ENCODE measurements at regions not wholly inside any gene's neighbourhood (a gene's known extent, or its start where the extent isn't known, plus 50 kb on each side); places are given as distances from the start of the nearest gene placed in this dataset.

GRCh38 chr11:91854780-91855179, 369.8 kb upstream of the FAT3 start:
- no peak for DNase-seq

DNA sequence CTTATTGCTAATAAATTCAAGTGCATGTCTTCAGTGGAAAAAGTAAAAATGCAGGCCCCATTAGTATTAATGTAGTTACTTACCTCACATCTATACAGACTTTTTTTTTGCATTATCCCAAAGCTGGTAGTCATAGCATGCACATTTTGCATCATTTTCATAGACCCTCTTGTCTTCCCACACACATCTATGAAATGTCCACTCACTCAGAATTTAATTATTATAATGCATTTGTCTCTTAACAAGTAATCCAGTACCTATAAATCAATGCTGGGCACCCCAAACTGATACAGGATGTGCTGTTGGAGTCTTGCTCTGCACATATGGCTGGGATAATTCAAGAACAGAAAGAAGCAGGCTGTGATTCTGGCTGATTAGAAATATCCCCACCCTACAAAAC, 370.4 kb upstream of the FAT3 start:
- no peak for DNase-seq

DNA sequence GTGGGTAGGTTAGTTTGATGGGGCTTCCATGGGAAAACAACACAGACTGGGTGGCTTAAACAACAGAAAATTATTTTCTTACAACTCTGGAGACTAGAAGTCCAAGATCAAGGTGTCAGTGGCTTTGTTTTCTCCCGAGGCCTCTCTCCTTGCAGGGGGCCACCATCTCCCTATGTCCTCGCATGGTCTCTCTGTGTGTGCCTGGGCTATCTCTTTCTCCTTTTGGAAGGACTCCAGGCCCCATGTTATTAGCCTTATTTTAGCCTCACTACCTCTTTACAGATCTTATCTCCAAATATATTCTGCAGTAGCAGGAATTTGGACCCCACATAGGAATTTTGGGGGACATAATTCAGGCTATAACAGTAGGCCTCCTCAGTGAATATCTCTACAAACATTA, 372.7 kb upstream of the FAT3 start:
- DNase-seq = no peak

DNA sequence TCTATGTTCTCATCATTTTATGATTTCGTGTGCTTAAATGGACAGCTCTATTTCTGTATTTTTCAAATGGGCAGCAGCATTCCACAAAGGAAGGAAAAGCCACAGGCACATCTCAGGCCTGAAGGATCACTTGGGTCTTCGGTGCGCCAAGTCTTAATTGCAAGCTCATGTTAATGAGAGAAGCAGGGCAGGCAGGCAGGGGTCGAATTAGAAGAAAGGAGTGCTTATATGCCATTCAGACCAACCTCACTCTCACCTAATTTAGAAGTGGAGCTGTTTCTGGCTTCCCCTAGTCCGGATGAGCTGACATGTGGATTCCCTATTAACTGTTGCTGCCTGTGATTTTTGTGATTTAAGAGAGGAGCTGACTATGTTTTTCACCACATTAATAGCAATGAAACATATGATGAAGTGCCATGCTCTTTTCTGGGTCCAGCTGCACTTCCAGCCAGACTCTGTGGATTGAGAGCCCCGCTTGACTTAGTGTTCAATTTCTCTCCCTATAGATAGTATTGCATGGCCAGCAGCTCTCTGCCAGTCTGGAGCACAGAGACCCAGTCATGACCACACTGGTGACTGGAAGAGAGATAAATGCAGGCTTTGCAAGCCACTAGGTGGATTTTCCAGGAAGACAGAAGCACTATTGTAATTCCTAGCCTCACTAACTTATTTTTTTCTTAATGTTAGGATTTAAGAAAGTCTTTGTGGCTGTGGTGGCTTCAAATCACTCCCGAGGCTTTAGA, 373.9 kb upstream of the FAT3 start:
- DNase-seq = no peak

- DNase-seq = no peak
These were observed 374.6 kb upstream of the FAT3 start for GRCh38 chr11:91850021-91850420.

GRCh38 chr11:91846649-91847048, 378.0 kb upstream of the FAT3 start:
- no peak for DNase-seq

GRCh38 chr11:91846002-91846401, 378.6 kb upstream of the FAT3 start:
- DNase-seq = no peak

GRCh38 chr11:91840640-91841240, 383.9 kb upstream of the FAT3 start:
- DNase-seq = no peak

DNA sequence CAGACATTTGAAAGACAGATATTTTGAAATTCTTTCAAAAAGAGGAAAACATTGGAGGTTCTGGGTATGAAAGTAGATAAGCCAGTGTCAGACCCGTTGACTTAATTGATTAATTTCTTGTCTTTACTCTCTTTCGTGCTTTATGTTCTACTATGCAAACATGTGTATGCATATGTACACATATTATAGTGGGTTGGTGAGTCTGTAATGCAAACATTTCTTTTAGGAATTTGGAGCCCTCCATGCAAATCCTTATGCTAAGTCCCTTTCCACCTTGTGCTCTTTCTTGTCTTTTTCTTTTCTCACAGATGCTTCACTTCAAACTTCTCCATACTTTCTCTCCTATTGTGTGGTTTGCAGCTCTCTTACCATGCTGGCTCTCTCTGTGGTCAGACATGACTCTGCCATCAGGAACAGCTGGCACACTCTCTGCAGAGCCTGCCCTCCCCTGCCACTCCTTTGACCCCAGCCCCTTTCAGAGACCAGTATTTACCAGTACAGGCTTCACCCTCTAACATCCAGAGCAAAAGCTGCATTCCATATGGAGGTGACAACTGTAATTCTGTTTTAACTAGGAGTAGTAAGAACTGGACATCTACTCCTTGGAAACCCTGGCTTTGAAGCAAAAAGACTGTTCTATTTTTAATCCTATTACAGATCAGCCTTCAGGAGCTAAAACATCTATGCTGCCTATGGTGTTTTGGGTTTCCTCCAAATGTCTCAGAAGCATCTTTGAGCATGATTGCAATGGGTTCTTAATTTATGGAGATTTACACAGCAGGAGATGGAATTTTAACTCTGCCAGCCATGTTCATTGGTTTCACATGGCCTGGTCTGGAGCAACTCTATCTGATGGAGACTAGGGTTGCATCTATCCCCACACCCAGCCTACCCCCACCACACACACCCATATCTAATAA, 386.9 kb upstream of the FAT3 start:
- no peak for DNase-seq

DNA sequence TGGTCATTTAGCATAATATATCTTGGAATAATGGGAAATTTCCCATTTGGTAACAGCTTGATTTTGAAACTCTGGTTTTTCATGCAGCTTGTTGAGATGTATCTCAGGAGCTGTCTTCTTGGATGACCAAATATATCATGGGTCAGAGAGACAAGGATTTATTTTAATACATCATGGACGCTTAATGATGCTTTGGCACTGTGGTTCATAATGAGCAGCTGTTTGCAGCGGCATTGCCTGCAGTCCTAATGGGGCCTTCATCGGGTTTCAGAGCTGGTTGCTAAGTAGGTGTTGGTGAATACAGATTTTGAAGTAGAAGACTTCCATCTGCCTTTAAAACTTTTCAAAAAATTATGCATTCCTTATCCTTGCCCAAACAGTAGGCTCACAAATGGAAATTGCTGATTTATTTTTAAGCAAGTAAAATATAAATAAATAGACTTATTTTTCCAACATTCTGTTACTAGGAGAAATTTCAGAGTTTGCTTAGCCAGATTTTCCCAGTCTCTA, 389.5 kb upstream of the FAT3 start:
- no peak for DNase-seq

- no peak for DNase-seq
These were observed 395.7 kb upstream of the FAT3 start for GRCh38 chr11:91828901-91829300.

DNA sequence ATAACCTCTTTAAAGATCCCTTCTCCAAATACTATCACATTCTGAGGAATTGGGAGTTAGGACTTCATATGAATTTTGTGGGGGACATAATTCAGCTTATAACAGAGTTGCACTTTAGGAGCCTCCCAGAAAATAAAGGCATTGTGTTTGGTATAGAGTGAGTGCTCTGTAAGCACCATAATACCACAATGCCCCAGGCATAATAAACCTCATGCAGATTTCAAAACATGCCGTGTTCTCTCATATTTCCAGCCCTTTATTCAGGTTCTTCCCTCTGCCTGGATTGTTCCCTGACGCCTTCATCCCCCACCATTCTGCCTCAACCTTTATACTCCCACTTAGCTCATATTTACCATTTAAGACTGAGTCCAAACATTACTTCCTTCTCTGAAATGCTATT, 398.8 kb upstream of the FAT3 start:
- no peak for DNase-seq

GRCh38 chr11:91823252-91823830, 401.3 kb upstream of the FAT3 start:
- no peak for DNase-seq

DNA sequence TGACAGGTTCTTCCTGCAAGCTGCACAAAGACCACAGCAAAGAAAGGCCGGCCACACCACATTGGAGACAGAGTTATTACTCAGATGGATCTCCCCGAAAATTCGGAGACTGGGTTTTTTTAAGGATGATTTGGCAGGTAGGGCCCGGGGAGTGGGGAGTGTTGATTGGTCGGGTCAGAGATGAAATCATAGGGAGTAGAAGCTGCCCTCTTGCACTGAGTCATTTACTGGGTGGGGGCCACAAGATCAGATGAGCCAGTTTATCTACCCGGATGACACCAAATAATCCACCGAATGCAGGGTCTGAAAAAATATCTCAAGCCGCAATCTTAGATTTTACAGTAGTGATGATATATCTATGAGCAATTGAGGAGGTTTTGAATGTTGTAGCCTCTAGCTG, 401.8 kb upstream of the FAT3 start:
- no peak for DNase-seq

DNA sequence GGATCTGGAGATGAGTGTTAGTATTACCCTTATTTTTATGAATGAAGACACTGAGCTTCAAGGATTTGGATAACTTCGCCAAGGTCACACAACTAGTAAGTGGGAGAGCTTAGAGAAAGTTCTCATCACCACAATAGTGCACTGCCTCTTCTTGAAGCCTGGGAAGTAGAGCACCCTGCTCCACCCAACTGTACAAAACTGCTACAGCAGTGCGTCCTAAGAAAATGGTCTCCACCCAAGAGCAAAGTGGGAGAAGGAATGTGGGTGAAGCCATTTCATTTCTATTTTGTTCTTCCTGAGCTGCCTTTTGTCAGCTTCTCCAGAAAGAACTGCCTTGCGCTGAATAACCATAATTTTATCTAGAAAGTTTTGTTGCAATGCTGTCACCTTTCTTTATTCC, 403.9 kb upstream of the FAT3 start:
- no peak for DNase-seq

DNA sequence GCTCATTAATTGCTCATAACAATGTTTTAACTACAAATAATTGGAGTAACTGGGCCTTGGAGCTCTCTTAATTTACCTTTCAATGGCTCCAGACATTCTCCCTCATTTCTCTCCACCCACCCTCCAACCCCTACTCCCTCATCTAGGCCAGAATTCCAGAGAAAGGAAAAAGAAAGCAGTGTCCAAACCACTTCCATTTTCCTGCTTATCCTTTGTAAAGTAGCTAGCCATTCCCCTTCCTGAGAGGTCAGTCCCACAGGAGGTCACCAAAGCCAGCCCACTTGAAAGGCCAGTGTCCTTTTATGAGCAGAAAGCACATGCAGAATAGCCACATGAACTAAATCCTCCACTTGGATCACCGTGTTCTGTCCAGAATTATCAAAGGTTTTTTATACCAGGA, 404.8 kb upstream of the FAT3 start:
- DNase-seq = no peak

DNA sequence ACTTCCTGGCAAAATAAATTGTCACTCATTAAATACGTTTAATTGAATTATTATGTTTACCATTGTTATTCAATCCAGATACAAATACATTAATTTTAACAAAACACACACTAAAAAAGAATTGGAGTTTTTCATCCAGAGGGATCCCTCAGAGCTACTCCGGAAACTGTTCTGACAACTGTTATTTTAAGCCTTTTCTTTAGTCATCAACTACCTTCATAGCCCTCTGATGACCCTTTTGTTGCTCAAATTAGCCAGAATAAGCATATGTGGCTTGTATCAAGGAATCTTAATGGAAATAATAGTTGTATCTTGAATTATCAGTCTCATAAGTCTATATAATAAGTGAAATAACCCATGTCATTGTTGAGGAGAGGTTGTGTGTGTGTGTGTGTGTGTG, 405.4 kb upstream of the FAT3 start:
- DNase-seq = no peak

- DNase-seq = no peak
These were observed 406.6 kb upstream of the FAT3 start for GRCh38 chr11:91817996-91818395.

- DNase-seq = no peak
These were observed 411.4 kb upstream of the FAT3 start for GRCh38 chr11:91813263-91813662.

DNA sequence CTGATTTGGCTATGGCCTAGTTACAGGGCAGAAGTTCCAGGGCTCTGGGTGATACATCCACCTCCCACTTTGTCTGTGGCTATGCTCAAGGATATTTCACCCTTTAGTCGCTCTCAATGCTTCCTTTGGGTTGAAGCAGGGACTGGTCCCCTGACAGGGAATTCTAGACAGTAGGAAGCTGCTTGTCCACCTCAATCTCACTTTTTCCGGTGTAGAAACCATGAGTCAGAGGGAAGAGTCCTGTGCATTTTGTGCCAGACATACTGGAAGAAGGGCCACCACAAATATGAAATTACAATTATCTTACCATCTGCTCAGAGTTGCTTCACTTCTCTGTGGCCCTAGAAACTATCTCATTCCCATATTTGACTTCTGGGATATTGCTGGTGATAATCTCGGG, 413.7 kb upstream of the FAT3 start:
- DNase-seq = no peak

- DNase-seq = no peak
These were observed 419.3 kb upstream of the FAT3 start for GRCh38 chr11:91805293-91805692.

GRCh38 chr11:91804042-91804441, 420.6 kb upstream of the FAT3 start:
- DNase-seq = no peak

DNA sequence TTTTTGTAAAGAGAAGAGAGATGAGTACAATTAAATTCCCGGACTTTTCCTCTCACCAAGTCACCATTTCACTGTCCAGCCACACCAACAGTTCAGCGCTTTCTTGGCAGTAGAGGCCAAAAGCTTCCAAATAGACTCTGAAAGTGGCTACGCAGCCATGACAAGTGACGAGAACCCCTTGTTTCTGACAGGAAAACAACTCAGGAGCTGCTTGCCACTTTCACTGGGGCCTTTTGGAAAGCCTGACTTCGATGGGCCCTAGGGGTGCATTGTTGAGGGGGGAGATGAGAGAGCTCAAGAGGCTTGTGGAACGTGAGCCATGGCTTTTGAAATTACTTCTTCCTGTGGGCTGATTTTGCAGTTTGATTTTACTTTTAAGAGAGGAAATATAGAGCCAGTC, 422.1 kb upstream of the FAT3 start:
- no peak for DNase-seq
